Peyer's patch (tissue), 4 donors: ENCODE measurements at regions not wholly inside any gene's neighbourhood (a gene's known extent, or its start where the extent isn't known, plus 50 kb on each side); places are given as distances from the start of the nearest gene placed in this dataset.

Experiments
- POLR2A ChIP-seq, 2 donors: fragments of 450-650 bp; IDR thresholded peaks; one replicate each; pipeline ENCODE4 v1.5.1; 2017; ENCODE audit warnings: antibody characterized with exemption in 2 of 2, mild to moderate bottlenecking in 2 of 2, moderate library complexity in 2 of 2
- TF ChIP-seq, protein P1 (sequence below), 6 experiments: fragments of 450-650 bp in 4 of 6; fragments of 200-600 bp in 2 of 6; sonication (generic) in 1 of 6; IDR thresholded peaks; one replicate each; pipeline ENCODE4 v1.5.1; 2017 to 2019; ENCODE audit warnings: antibody characterized with exemption in 6 of 6, mild to moderate bottlenecking in 3 of 6, moderate library complexity in 1 of 6

DNA sequence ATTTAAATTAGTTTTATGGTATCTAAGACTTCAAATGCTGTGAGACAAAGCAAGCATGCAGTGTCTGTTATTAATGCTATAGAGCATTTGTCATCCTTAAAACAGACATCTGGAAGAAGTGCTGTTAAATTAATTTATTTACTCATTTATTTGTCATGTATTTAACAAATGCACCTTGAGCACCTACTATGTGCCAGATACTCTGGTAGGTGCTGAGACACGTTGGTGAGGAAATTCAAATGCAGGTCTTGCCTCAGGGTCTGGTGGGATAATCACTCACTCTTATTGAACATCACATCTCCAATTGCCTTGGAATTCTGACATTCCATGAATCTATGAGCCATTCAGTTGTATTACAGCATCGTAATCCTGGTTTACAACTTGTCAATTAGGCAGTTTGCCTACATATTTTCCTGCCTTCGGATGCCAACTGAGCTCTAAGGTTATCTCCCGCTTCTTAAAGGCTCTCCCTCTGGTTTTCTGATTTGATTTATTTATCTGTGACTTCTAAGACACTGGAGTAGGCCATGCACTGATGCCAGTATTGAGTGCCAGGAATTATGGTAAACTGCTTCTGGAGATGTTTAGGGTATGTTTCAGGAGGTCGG is 56.0 kb upstream of the RPS23 start:
- TF ChIP-seq, protein P1, sequence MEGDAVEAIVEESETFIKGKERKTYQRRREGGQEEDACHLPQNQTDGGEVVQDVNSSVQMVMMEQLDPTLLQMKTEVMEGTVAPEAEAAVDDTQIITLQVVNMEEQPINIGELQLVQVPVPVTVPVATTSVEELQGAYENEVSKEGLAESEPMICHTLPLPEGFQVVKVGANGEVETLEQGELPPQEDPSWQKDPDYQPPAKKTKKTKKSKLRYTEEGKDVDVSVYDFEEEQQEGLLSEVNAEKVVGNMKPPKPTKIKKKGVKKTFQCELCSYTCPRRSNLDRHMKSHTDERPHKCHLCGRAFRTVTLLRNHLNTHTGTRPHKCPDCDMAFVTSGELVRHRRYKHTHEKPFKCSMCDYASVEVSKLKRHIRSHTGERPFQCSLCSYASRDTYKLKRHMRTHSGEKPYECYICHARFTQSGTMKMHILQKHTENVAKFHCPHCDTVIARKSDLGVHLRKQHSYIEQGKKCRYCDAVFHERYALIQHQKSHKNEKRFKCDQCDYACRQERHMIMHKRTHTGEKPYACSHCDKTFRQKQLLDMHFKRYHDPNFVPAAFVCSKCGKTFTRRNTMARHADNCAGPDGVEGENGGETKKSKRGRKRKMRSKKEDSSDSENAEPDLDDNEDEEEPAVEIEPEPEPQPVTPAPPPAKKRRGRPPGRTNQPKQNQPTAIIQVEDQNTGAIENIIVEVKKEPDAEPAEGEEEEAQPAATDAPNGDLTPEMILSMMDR (IDR thresholded peaks at IDR 0.05), result no peak
- TF ChIP-seq POLR2A (IDR thresholded peaks at IDR 0.05), result no peak
